ENCODE measurements at regions not wholly inside any gene's neighbourhood (a gene's known extent, or its start where the extent isn't known, plus 50 kb on each side); places are given as distances from the start of the nearest gene placed in this dataset.

DNA sequence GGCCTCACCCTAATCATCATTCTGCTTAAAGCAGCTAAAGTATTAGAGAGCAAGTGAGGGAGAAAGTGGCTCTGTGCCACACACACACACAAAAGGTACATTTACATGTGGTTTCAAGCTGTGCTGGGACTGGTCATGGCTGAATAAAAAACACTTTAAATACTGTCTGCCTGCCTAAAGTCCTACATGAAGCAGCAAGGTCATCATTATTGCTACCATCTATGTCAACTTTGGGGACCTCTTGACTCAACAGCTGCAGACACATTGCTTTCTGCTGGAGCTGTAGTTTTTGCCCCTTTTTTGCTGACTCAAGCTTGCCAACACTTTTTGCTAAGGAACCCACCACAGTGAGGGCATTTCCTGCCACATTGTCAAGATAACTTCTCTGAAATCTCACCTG is 1237.9 kb downstream of the ROBO2 start:
- no peaks in the 10 kb centered on the region for H3K27me3 ChIP-seq
- no peaks in the 10 kb centered on the region for H3K9me3 ChIP-seq
- no peak for FAIRE-seq
- H3K36me3 ChIP-seq, result no peaks in the 10 kb centered on the region
- TF ChIP-seq, protein P1, sequence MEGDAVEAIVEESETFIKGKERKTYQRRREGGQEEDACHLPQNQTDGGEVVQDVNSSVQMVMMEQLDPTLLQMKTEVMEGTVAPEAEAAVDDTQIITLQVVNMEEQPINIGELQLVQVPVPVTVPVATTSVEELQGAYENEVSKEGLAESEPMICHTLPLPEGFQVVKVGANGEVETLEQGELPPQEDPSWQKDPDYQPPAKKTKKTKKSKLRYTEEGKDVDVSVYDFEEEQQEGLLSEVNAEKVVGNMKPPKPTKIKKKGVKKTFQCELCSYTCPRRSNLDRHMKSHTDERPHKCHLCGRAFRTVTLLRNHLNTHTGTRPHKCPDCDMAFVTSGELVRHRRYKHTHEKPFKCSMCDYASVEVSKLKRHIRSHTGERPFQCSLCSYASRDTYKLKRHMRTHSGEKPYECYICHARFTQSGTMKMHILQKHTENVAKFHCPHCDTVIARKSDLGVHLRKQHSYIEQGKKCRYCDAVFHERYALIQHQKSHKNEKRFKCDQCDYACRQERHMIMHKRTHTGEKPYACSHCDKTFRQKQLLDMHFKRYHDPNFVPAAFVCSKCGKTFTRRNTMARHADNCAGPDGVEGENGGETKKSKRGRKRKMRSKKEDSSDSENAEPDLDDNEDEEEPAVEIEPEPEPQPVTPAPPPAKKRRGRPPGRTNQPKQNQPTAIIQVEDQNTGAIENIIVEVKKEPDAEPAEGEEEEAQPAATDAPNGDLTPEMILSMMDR (IDR thresholded peaks at IDR 0.05), result no peak
- H3K27ac ChIP-seq, result no peak overlapping the region
- no peak for DNase-seq
- H3K4me1 ChIP-seq, result no peaks in the 10 kb centered on the region
- H3K4me3 ChIP-seq, result no peak overlapping the region
- intact Hi-C loops (cut with DNase I), result no loop called here
- ATAC-seq, result no peak

DNA sequence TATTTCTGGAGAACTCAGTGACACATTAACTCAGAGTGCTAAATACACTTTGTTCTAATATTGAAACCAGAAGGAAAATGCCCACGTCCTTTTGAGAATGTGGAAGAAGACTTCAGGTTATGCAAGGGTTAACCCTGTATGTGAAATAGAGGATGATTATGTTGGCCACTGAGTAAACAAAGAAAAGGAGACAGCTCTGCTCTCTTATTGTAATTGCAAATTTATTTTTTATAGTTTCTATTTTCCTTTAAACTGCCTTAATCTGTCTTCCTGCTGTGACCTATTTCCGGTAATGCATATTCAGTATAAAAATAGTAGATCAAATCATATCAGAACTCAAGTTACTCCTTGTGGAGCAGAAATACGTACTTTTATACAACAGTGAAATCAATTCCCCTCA is 1239.2 kb downstream of the ROBO2 start:
- TF ChIP-seq, protein P1 (IDR thresholded peaks at IDR 0.05), result no peak
- Histone ChIP-seq H3K4me1 (no peaks in the 10 kb centered on the region), H3K4me3 (no peak overlapping the region), H3K27ac (no peak overlapping the region), H3K27me3 (no peaks in the 10 kb centered on the region), H3K36me3 (no peaks in the 10 kb centered on the region), H3K9me3 (no peaks in the 10 kb centered on the region)
- intact Hi-C loops (cut with DNase I), result no loop called here
- ATAC-seq (no peak), FAIRE-seq (no peak), DNase-seq (no peak)
- 40 to 41% methylated on average over 3 of the region's 3 CpGs for WGBS, 2 donors

DNA sequence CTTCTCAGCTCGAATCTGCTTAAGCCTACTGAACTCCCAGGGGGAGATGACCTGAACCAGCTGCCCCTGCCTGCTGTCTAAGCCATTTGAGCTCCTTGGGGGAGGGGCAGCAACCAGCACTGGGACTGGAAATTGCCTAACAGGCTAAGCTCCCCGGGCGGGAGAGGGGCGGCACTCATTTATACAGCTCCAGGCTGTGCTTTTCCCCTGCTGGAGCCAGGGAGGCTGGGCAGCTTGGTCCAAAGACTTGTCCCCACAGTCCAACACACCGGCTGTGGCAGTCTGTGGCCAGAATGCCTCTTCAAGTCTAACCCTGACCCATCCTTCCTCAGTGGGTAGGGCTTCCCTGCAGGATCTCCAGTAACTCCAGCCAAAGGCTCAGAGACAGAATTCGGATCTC is 1241.5 kb downstream of the ROBO2 start:
- TF ChIP-seq, protein P1 (IDR thresholded peaks at IDR 0.05), result no peak
- intact Hi-C loops (cut with DNase I), result no loop called here
- H3K27me3 ChIP-seq, result no peaks in the 10 kb centered on the region
- H3K9me3 ChIP-seq, result no peaks in the 10 kb centered on the region
- WGBS, 2 donors, result 69 to 75% methylated on average over 6 of the region's 6 CpGs
- ATAC-seq (no peak), DNase-seq (peak in 2 of 6 donors; percentile 9 to 45), FAIRE-seq (no peak)
- H3K36me3 ChIP-seq, result no peaks in the 10 kb centered on the region
- H3K4me1 ChIP-seq, result no peaks in the 10 kb centered on the region
- H3K4me3 ChIP-seq, result no peak overlapping the region
- H3K27ac ChIP-seq, result no peak overlapping the region

DNA sequence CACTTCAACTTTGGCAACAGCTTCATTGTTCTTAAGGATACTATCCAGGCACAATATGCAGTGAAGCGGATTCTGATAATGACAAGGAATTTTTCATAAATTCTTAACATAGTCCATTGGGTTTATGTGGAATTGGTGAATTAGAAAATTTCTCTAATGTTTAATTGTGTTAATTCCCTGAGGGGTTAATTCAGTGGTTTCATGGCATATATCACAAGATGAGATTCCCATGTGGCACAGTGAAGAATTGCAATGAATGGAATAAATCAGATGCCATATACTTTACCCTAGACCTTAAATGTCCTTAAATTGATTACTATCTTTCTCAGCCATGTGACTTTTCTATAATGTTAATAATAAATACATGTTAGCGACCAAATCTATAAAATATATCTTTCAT is 1244.1 kb downstream of the ROBO2 start:
- Histone ChIP-seq H3K4me3 (no peak overlapping the region), H3K36me3 (no peaks in the 10 kb centered on the region), H3K27me3 (no peaks in the 10 kb centered on the region), H3K27ac (no peak overlapping the region), H3K4me1 (no peaks in the 10 kb centered on the region), H3K9me3 (no peaks in the 10 kb centered on the region)
- TF ChIP-seq, protein P1 (IDR thresholded peaks at IDR 0.05), result no peak
- no peak for ATAC-seq
- no peak for FAIRE-seq
- intact Hi-C loops (cut with DNase I), result no loop called here
- DNase-seq, result no peak
- WGBS, 2 donors, result 60 to 86% methylated on average over 2 of the region's 2 CpGs

DNA sequence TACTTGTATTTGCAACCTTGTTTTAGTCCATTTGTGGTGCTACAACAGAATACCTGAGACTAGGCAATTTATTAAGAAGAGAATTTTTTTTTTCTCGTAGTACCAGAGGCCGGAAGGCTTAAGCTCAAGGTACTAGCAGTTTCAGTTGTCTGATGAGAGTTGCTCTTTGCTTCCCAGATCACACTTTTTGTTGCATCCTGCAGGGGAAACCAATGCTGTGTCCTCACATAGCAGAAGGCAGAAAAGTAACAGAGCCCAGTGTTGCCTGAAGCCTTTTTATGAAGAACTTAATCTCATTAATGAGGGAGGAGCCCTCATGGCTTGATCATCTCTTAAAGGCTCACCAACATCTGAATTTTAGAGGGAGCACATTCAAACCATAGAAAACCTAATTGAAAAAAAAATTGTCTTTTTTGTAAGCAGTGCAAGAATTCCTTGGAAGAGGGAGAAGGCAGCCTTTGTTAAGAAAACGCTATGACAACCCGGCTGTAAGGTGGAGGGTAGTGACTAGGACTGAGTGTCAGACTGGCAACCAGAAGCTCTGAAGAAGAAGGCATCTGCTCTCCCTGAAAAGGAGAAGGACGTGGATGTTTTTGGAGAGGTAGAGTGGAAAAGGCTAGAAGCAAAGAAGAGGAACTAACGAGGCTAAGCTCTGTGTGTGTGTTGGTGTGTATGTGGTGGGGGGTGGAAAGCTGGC is 1245.3 kb downstream of the ROBO2 start:
- Histone ChIP-seq H3K4me1 (no peaks in the 10 kb centered on the region), H3K27ac (no peak overlapping the region), H3K9me3 (no peaks in the 10 kb centered on the region), H3K27me3 (no peaks in the 10 kb centered on the region), H3K4me3 (no peak overlapping the region), H3K36me3 (no peaks in the 10 kb centered on the region)
- TF ChIP-seq, protein P1 (IDR thresholded peaks at IDR 0.05), result no peak
- no peak for ATAC-seq
- DNase-seq, result no peak
- WGBS, 2 donors, result 43 to 62% methylated on average over 6 of the region's 6 CpGs
- intact Hi-C loops (cut with DNase I), result no loop called here
- no peak for FAIRE-seq

Data from pancreas (tissue), 10 donors.